SH-SY5Y (cell line): ENCODE measurements at regions not wholly inside any gene's neighbourhood (a gene's known extent, or its start where the extent isn't known, plus 50 kb on each side); places are given as distances from the start of the nearest gene placed in this dataset.

Source experiments
- GATA2 ChIP-seq: IDR thresholded peaks from 2 replicates; pipeline ENCODE4 v1.6.1; 2011; ENCODE audit warnings: mild to moderate bottlenecking, low read depth, low read length
- GATA3 ChIP-seq: IDR thresholded peaks from 2 replicates; pipeline ENCODE4 v1.6.1; 2011; ENCODE audit warnings: low read depth, mild to moderate bottlenecking, low read length, moderate library complexity

GRCh38 chr2:184261331-184261730, 337.0 kb upstream of the ZNF804A start:
- TF ChIP-seq GATA2 (no peak), GATA3 (no peak)
